ENCODE measurements at regions not wholly inside any gene's neighbourhood (a gene's known extent, or its start where the extent isn't known, plus 50 kb on each side); places are given as distances from the start of the nearest gene placed in this dataset.

GRCh38 chr6:48983377-48983776 lies 479.7 kb downstream of the MMUT start:
- Histone ChIP-seq H3K4me3 (replicated peaks in 1 of 2; ENCODE audit: low read depth in 1 of 2, low read length in 2 of 2) (no peak overlapping the region), H3K9me2 (ENCODE audit: insufficient read depth) (no peaks in the 10 kb centered on the region), H2AFZ (ENCODE audit: low read depth, low read length, poor library complexity, severe bottlenecking) (no peak overlapping the region), H3K4me2 (ENCODE audit: low read length) (no peak overlapping the region), H3K9me3 (ENCODE audit: control insufficient read depth in 1 of 2, insufficient read depth in 1 of 2, low read depth in 1 of 2, low read length in 2 of 2) (peaks cover 0 to 3% of the 10 kb centered on the region in 2 experiments; a peak in 1 of 4 replicates), H3K36me3 (ENCODE audit: control insufficient read depth in 1 of 2, insufficient read depth in 2 of 2, low read length in 2 of 2) (no peaks in the 10 kb centered on the region), H4K20me1 (ENCODE audit: insufficient read depth) (no peaks in the 10 kb centered on the region), H3K27me3 (ENCODE audit: insufficient read depth, low read length) (no peaks in the 10 kb centered on the region), H3K9ac (ENCODE audit: low read length) (no peak overlapping the region), H3K4me1 (ENCODE audit: control insufficient read depth in 1 of 2, insufficient read depth in 2 of 2, low read length in 2 of 2) (no peaks in the 10 kb centered on the region), H3K27ac (ENCODE audit: low read depth, low read length) (no peak overlapping the region), H3K79me2 (ENCODE audit: insufficient read depth, low read length) (no peaks in the 10 kb centered on the region)
- intact Hi-C loops (cut with micrococcal nuclease) = no loop called here
- no peak for DNase-seq (ENCODE audit: low read depth, low spot score)
- POLR2A ChIA-PET = no interaction called here
- CTCF ChIA-PET = no interaction called here
- TF ChIP-seq EGR1 (IDR thresholded peaks at IDR 0.05; ENCODE audit: low read depth) = no peak
- TF ChIP-seq ZNF274 (IDR thresholded peaks at IDR 0.05; ENCODE audit: low read depth, low read length) = no peak
- no peak for TF ChIP-seq SRF (IDR thresholded peaks at IDR 0.05; ENCODE audit: low read depth)
- TF ChIP-seq CEBPB (IDR thresholded peaks at IDR 0.05; ENCODE audit: low read depth) = no peak
- no peak for TF ChIP-seq CBX3 (IDR thresholded peaks at IDR 0.05; ENCODE audit: low read depth)
- no peak for TF ChIP-seq ZBTB33 (IDR thresholded peaks at IDR 0.05; ENCODE audit: extremely low read depth, insufficient replicate concordance, low read length)
- no peak for TF ChIP-seq POLR2AphosphoS5 (IDR thresholded peaks at IDR 0.05; ENCODE audit: low read depth, low read length)
- TF ChIP-seq TCF7L2 (IDR thresholded peaks at IDR 0.05; ENCODE audit: borderline replicate concordance, extremely low read depth, insufficient read depth, insufficient read length) = no peak
- no peak for TF ChIP-seq SIN3A (IDR thresholded peaks at IDR 0.05; ENCODE audit: low read depth)
- TF ChIP-seq REST (IDR thresholded peaks at IDR 0.05; ENCODE audit: low read depth) = no peak
- no peak for TF ChIP-seq SP1 (IDR thresholded peaks at IDR 0.05; ENCODE audit: low read depth)
- no peak for TF ChIP-seq ELF1 (IDR thresholded peaks at IDR 0.05; ENCODE audit: borderline replicate concordance, low read depth)
- no peak for TF ChIP-seq EZH2 (IDR thresholded peaks at IDR 0.05)
- TF ChIP-seq ZFX (IDR thresholded peaks at IDR 0.05) = no peak
- no peak for TF ChIP-seq RAD21 (IDR thresholded peaks at IDR 0.05; ENCODE audit: low read depth)
- no peak for TF ChIP-seq FOSL1 (IDR thresholded peaks at IDR 0.05; ENCODE audit: low read depth)
- no peak for TF ChIP-seq ATF3 (IDR thresholded peaks at IDR 0.05)
- no peak for TF ChIP-seq CTCF (IDR thresholded peaks at IDR 0.05 in 2 of 3, conservative IDR thresholded peaks at IDR 0.05 in 1 of 3; ENCODE audit: borderline replicate concordance in 1 of 3, insufficient read depth in 1 of 3, low read depth in 2 of 3, low read length in 2 of 3)
- no peak for TF ChIP-seq JUND (IDR thresholded peaks at IDR 0.05)
- ATAC-seq = no peak
- BruUV-seq (replicated peaks) = no TSS peak
- RAD21 ChIA-PET (ENCODE audit: low non-redundant PET in 1 of 2, low total read pairs in 2 of 2, uncharacterized antibody in 2 of 2, unreplicated experiment in 2 of 2) = no interaction called here
